Upper lobe of left lung (tissue), 6 donors: ENCODE measurements at regions not wholly inside any gene's neighbourhood (a gene's known extent, or its start where the extent isn't known, plus 50 kb on each side); places are given as distances from the start of the nearest gene placed in this dataset.

Experiments
- ATAC-seq, 2 donors: fragments of 200-7000 bp; cut with Tn5 transposase; one replicate each; pipeline ENCODE4 v1.9.1; 2022; ENCODE audit warnings: mild to moderate bottlenecking in 2 of 2, moderate library complexity in 2 of 2; ENCODE audit not compliant: low FRiP score in 2 of 2
- DNase-seq, 2 donors: peaks; one replicate each; pipeline ENCODE4 v3.0.0-alpha.2; 2019 to 2020
- H3K27ac ChIP-seq, 4 donors: fragments of 200-600 bp; sonication (generic); one replicate each; pipeline ENCODE4 v1.5.1; 2016 to 2019
- H3K27me3 ChIP-seq, 4 donors: fragments of 200-600 bp; sonication (generic); one replicate each; pipeline ENCODE4 v1.5.1; 2017 to 2019
- H3K36me3 ChIP-seq, 4 donors: fragments of 200-600 bp; sonication (generic); one replicate each; pipeline ENCODE4 v1.5.1; 2016 to 2019
- H3K4me1 ChIP-seq, 4 donors: fragments of 200-600 bp; sonication (generic); one replicate each; pipeline ENCODE4 v1.5.1; 2018 to 2019
- H3K4me3 ChIP-seq, 4 donors: fragments of 200-600 bp; sonication (generic); one replicate each; pipeline ENCODE4 v1.5.1; 2017 to 2019; ENCODE audit warnings: mild to moderate bottlenecking in 2 of 4, moderate library complexity in 1 of 4
- H3K9me3 ChIP-seq, 4 donors: fragments of 200-600 bp; sonication (generic); one replicate each; pipeline ENCODE4 v1.5.1; 2018 to 2019
- CTCF ChIP-seq, 6 experiments: fragments of 450-650 bp in 4 of 6; fragments of 200-600 bp in 2 of 6; sonication (generic) in 2 of 6; IDR thresholded peaks; one replicate each; pipeline ENCODE4 v1.5.1; 2016 to 2019; ENCODE audit warnings: antibody characterized with exemption in 6 of 6
- EP300 ChIP-seq, 4 donors: sonication (generic); formaldehyde crosslinking; IDR thresholded peaks; one replicate each; pipeline ENCODE4 v1.5.1; 2017; ENCODE audit warnings: antibody characterized with exemption in 4 of 4, control low read depth in 2 of 4
- POLR2A ChIP-seq, 4 donors: fragments of 450-650 bp; IDR thresholded peaks; one replicate each; pipeline ENCODE4 v1.5.1; 2016 to 2017; ENCODE audit warnings: antibody characterized with exemption in 4 of 4, mild to moderate bottlenecking in 2 of 4
- POLR2AphosphoS5 ChIP-seq, 2 donors: sonication (generic); formaldehyde crosslinking; IDR thresholded peaks; one replicate each; pipeline ENCODE4 v1.5.1; 2017; ENCODE audit warnings: antibody characterized with exemption in 2 of 2
- WGBS, 2 donors: methylation state at CpG; one replicate each; pipeline ENCODE4 v1.1.5; 2017 to 2018; 5-methylcytosine and 5-hydroxymethylcytosine counted together
- donor health status: DM: no; HTN: no; CAD: no; lungs with moderate emphysema.
- donor health status: DM: no; HTN: yes; CAD: no; lungs with severe emphysema.

DNA sequence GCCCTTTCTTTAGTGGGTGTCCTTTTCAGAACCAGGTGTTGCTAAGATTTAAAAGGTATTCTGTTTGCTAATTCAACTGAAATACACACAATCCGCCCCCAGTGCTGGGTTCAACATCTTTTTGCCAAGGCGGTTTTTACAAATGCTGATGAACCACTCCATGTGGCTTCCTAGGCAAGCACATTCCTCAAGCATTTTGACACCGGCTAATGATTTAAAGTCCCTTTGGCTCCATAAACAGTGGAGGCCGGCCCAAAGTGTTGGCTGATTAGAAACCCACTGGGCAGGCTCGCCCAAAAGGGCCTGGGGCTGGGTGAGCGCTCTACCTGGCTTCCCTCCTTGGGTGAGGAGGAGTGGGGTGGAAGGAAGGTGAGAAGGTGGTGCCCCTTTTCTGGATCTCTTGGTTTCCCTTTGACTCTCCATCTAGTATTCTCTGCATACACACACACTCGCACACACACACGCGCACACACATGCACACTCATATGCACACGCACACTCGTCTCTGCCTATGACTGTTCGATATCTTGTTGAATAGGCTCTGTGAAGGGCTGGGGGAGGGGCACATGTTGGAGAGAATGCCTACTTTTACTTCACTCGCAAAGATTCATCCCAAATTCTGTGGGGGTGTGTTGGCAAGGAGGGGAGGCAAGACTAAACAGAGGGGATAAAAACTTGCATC is 66.7 kb upstream of the ARMC2 start:
- Histone ChIP-seq H3K4me3 (peak overlapping the region in 3 of 4 donors; percentile 38 to 51 (median 51)), H3K9me3 (no peaks in the 10 kb centered on the region), H3K27me3 (no peaks in the 10 kb centered on the region), H3K36me3 (no peaks in the 10 kb centered on the region), H3K27ac (peak overlapping the region in 2 of 4 donors; percentile 42 to 60), H3K4me1 (peaks cover 0 to 10% (median 6%) of the 10 kb centered on the region in 4 donors)
- ATAC-seq (peak in 1 of 2 donors; percentile 29), DNase-seq (no peak)
- TF ChIP-seq CTCF (IDR thresholded peaks at IDR 0.05) = no peak
- no peak for TF ChIP-seq POLR2AphosphoS5 (IDR thresholded peaks at IDR 0.05)
- TF ChIP-seq POLR2A (IDR thresholded peaks at IDR 0.05) = no peak
- TF ChIP-seq EP300 (IDR thresholded peaks at IDR 0.05) = no peak
- WGBS, 2 donors = 66 to 68% methylated on average over 12 to 13 of the region's 13 CpGs

- no peaks in the 10 kb centered on the region for H3K9me3 ChIP-seq
- H3K27me3 ChIP-seq = no peaks in the 10 kb centered on the region
- H3K4me3 ChIP-seq = peak overlapping the region in 3 of 4 donors; percentile 38 to 51 (median 51)
- H3K27ac ChIP-seq = peak overlapping the region in 2 of 4 donors; percentile 42 to 60
- DNase-seq = peak; percentile 92 to 94
- H3K36me3 ChIP-seq = no peaks in the 10 kb centered on the region
- TF ChIP-seq CTCF (IDR thresholded peaks at IDR 0.05) = peak; percentile 57 to 82 (median 76)
- no peak for TF ChIP-seq EP300 (IDR thresholded peaks at IDR 0.05)
- TF ChIP-seq POLR2A (IDR thresholded peaks at IDR 0.05) = no peak
- TF ChIP-seq POLR2AphosphoS5 (IDR thresholded peaks at IDR 0.05) = peak; percentile 60 to 72
- peak; percentile 92 to 93 for ATAC-seq
- peaks cover 0 to 10% (median 6%) of the 10 kb centered on the region in 4 donors for H3K4me1 ChIP-seq
- 3 to 4% methylated on average over 22 of the region's 22 CpGs for WGBS, 2 donors
Measured at GRCh38 chr6:108782179-108783041, 65.8 kb upstream of the ARMC2 start.

DNA sequence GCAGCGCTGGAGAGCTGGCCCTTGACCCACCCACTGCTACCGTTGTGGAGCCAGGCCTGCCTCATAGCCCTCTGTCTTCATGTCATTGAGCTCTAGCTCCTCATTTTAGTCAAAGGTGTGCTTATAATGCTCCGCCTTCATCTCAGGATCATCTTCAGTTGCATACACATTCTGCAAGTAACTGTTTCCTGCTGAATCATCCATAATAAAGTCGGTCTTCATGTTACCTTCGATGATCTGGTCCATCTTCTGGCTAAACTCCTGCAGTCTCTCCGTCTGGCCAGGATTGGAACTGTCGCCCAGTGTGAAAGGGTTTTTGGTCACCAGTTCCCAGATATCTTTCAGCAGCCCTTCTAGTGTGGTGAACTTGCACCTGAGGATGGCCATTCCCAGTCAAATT is 62.6 kb upstream of the ARMC2 start:
- Histone ChIP-seq H3K9me3 (no peaks in the 10 kb centered on the region), H3K27me3 (no peaks in the 10 kb centered on the region), H3K36me3 (no peaks in the 10 kb centered on the region), H3K27ac (no peak overlapping the region), H3K4me1 (peaks cover 0 to 10% (median 6%) of the 10 kb centered on the region in 4 donors), H3K4me3 (no peak overlapping the region)
- 87 to 88% methylated on average over 7 of the region's 7 CpGs for WGBS, 2 donors
- TF ChIP-seq EP300 (IDR thresholded peaks at IDR 0.05) (no peak), POLR2A (IDR thresholded peaks at IDR 0.05) (no peak), POLR2AphosphoS5 (IDR thresholded peaks at IDR 0.05) (no peak), CTCF (IDR thresholded peaks at IDR 0.05) (no peak)
- ATAC-seq (no peak), DNase-seq (no peak)

GRCh38 chr6:108788416-108788815 is 59.8 kb upstream of the ARMC2 start:
- H3K9me3 ChIP-seq = no peaks in the 10 kb centered on the region
- TF ChIP-seq EP300 (IDR thresholded peaks at IDR 0.05) = no peak
- TF ChIP-seq CTCF (IDR thresholded peaks at IDR 0.05) = no peak
- DNase-seq (no peak), ATAC-seq (no peak)
- WGBS, 2 donors = 92 to 97% methylated on average over 1 of the region's 1 CpG
- no peaks in the 10 kb centered on the region for H3K4me1 ChIP-seq
- no peaks in the 10 kb centered on the region for H3K27me3 ChIP-seq
- no peak overlapping the region for H3K27ac ChIP-seq
- H3K36me3 ChIP-seq = no peaks in the 10 kb centered on the region
- no peak overlapping the region for H3K4me3 ChIP-seq
